ENCODE measurements at regions not wholly inside any gene's neighbourhood (a gene's known extent, or its start where the extent isn't known, plus 50 kb on each side); places are given as distances from the start of the nearest gene placed in this dataset.

DNA sequence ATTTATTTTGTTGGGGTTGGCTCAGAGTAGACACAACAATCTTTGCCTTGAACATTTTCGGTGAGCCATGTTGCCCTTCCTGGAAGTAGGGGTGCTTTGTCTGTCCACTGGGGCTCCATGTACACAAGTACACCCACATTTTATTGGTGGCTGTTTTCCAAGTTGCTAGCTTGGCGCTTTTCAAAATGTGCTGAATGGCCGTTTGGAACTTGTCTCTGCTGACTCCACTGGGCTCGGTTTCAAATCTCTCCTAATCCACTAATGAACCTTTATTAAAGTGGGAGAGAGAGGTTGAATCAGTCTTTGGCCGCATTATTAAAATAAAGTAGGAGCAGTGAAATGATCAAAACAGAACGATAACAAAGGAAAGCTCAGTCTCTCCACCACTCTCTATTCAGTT lies 64.6 kb upstream of the TAF11L2 start:
- DNase-seq: no peak

DNA sequence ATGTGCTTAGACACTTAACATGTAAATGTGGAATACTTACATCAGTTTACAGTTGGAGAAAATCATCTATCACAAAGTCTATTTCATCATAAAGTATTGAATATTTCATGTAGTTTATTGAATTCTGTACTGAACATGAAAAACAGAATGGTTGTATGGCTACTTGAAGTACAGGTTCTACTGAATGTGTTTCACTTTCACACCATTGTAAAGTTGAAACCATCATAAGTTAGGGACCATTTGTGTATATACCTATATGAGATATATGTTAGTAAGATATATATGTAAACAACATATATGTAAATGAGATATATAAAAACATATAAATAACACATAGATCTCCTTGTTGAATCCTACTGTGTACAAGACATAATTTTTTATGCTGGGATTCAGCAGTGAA lies 63.0 kb upstream of the TAF11L2 start:
- DNase-seq: no peak

DNA sequence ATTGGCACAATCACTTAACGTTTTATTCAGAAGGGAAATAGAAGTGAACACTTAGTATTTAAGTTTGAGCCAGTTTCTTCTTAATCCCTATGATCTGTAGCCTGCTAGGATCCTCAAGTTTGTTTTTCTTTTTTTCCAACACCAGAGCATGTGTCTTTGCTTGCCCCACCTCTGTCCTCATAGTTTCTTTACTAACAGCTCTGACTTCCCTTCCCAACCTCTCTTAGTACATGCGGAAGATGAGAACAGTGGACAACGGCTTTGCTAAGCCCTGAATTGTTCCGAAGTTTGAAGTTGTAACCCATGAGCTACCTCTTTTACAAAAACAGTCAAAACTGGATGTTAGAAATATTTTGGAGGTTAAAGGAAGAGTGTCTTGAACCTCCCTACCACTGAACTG lies 61.7 kb upstream of the TAF11L2 start:
- DNase-seq: no peak

DNA sequence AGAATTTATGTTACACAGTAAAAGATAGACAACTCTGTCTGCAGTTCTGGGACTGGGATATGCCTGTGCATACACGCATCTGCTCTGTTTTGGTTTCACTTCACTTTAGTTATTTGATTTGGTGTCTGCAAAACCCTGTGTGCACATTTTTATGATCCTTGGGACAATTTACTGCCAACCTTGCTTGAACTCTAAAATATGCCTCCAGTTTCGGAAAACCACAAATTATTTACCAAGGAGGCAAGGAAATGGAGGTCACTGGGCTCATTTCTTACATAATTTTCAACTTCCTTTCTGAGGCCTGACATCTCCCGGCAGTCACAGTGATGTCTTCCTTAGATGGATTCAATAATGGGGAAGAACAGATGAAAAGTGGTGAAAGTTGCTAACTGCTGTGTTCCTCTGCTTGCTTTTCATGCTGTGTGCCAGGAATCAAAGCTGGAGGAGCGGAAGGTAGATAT lies 61.2 kb upstream of the TAF11L2 start:
- DNase-seq: no peak

DNA sequence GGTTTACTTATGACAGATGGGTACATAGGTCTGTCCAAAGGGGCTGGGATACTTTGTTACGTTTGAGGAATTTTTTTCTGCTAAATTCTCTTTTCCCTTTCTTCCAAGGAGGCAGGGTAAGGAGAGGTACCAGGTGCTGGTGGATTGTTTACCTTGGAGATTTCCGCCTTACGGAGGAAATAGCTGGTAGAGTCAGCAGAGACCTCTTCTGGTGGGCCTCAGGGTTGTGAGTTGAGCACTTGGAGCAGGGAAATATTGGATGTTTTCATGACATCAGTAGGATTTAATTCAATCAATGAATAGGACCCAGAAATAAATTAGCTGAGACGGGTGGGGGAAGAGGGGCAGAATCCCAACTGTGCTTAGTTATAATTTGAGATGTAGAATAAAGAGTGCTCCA lies 60.0 kb upstream of the TAF11L2 start:
- no peak for DNase-seq

DNA sequence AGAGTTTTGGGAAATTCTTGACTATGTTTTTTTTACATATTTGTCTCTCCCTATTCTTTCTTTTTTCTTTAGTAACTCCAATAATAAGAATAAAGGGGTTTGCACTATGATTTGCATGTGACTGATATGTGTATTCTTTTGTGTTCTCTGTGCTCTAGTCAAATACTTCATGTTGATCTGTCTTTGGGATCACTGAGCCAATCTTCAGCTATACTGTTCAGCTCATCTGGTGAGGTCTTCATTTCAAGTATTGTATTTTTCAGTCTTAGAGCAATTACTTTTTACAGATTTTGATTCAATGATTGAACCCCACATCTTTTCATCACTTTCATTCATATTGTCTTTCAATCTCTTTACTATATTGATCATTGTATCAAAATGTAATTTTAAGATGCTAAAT lies 58.1 kb upstream of the TAF11L2 start:
- DNase-seq: no peak

DNA sequence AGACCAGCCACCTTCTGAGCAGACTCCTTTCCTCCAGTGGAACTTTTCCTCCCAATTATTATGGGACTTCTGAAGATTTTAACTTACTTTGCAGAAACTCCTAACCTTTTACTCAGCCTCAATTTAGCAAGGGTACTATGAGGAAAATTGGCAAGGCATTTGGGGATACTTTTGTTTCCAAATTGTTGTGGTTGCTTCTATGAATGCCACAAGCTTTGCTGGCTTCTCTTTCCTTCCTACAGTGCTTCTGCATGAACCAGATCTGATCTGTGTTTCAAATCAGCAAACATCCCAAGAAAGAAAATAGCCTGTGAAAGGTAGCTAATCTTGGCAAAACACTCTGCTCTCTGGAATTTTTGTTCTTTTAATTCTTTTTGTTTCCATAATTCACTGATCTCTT lies 57.3 kb upstream of the TAF11L2 start:
- DNase-seq: no peak

DNA sequence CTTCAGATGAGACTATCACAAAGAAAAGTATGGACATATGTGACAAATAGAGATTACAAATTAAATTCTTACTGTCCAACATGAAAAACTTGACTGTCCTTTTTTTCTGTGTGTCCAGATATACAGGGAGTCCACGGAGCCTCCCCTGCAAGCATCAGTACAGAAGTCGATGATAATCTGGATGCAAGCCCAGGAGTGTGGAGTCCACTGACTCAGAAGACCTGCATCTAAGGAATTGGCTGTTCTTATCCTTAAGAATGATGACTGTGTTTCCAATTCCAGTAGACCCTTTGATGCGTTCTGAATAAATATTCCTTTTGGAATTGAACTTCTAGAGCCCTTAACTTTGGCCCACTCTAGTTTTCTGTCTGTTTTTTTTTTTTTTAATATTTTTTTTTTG lies 56.7 kb upstream of the TAF11L2 start:
- DNase-seq: no peak

DNA sequence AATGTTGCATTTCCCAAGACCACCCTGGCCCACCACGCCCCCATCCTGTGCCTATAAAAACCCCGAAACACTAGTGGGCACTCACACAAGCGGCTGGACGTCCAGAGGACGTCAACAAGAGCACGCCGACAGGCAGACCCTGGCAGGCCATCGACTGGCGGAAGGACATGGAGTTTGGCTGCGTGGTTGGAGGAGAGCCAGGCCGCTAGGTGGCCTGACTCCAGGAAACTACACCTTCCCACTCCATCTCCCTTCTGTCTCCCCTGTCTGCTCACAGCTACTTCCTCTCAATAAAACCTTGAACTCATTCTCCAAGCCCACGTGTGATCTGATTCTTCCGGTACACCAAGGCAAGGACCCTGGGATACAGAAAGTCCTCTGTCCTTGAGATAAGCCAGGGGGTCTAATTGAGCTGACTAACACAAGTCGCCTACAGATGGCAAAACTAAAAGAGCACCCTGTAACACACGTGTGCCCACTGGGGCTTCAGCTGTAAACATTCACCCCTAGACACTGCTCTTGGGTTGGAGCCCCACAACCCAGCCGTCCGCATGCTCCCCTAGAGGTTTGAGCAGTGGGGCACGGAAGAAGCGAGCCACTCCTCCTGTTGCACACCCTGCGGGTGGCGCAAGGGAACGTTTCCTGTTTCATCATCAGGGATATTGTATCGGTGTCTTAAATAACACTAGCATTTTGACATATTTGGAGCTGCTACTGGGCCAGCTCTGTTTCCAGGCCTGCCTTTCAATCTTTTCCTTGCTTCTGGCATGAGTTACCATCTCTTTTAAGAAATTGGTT lies 54.5 kb upstream of the TAF11L2 start:
- DNase-seq: no peak

DNA sequence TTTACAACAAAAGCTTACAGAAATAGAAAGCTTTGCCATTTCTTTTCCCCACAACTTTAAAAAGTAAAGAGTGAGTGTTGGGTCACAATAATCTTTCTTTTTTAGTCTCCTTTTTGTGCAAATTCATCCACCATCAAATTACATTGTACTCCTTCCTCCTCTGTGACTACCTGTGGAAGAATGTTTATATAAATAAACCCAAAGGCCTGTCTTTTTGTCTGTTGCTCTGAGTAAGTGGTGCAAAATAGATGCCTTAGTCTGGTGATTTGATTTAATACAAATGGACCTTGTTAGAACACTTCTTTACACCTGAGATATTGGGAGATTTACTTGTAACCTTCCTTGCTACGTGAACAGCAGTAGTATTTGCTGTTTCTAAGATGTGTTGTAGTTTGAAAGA lies 53.5 kb upstream of the TAF11L2 start:
- no peak for DNase-seq

DNA sequence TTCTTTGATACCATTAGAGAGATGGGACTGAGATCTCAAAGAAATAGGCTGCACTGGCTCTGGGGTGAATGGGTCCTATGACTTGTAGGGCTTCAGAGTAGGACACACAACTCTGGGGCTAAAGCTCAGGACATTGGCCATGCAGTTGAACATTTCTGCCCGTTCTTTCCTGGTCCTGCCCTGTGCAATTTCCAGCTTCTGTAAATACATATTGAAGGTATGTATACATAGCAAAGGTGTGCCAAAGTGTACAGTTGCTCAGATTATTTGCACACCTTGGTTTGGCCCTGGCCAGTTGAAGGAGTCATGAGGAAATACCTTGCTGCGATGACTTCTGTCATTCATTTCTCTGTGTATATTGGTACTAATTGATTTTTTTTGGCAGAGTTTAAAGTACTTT lies 52.8 kb upstream of the TAF11L2 start:
- no peak for DNase-seq
